Urinary bladder (tissue), 3 donors: ENCODE measurements at regions not wholly inside any gene's neighbourhood (a gene's known extent, or its start where the extent isn't known, plus 50 kb on each side); places are given as distances from the start of the nearest gene placed in this dataset.

ENCODE experiments used
- DNase-seq: peaks from one replicate; pipeline ENCODE4 v3.0.0-alpha.2; 2015; ENCODE audit errors: extremely low spot score
- H3K27ac ChIP-seq: one replicate; pipeline ENCODE4 v1.5.1; 2013; ENCODE audit warnings: low read depth, mild to moderate bottlenecking, moderate library complexity
- H3K36me3 ChIP-seq: one replicate; pipeline ENCODE4 v1.6.1; 2013; ENCODE audit warnings: mild to moderate bottlenecking, moderate library complexity; ENCODE audit not compliant: insufficient read depth
- H3K4me1 ChIP-seq: one replicate; pipeline ENCODE4 v1.6.1; 2013; ENCODE audit warnings: mild to moderate bottlenecking, moderate library complexity; ENCODE audit not compliant: insufficient read depth
- H3K4me3 ChIP-seq: one replicate; pipeline ENCODE4 v1.5.1; 2013; ENCODE audit warnings: low read depth, low read length
- WGBS: extraction: QIAGEN DNeasy Blood & Tissue Kit; methylation state at CpG from one replicate; pipeline ENCODE4 v1.1.7; 2013; 5-methylcytosine and 5-hydroxymethylcytosine counted together
- donor health status: healthy with polysubstance abuse.
- donor health status: healthy.

GRCh38 chr15:77846986-77847385 lies 214.3 kb upstream of the LINGO1 start:
- 77% methylated on average over 2 of the region's 2 CpGs for WGBS
- no peak for DNase-seq
- no peaks in the 10 kb centered on the region for H3K36me3 ChIP-seq
- H3K27ac ChIP-seq, result no peak overlapping the region
- H3K4me1 ChIP-seq, result no peaks in the 10 kb centered on the region
- H3K4me3 ChIP-seq, result no peak overlapping the region

GRCh38 chr15:77846360-77846759 lies 213.6 kb upstream of the LINGO1 start:
- no peak for DNase-seq
- no peaks in the 10 kb centered on the region for H3K36me3 ChIP-seq
- 20% methylated on average over 2 of the region's 2 CpGs for WGBS
- no peaks in the 10 kb centered on the region for H3K4me1 ChIP-seq
- H3K4me3 ChIP-seq, result no peak overlapping the region
- no peak overlapping the region for H3K27ac ChIP-seq

DNA sequence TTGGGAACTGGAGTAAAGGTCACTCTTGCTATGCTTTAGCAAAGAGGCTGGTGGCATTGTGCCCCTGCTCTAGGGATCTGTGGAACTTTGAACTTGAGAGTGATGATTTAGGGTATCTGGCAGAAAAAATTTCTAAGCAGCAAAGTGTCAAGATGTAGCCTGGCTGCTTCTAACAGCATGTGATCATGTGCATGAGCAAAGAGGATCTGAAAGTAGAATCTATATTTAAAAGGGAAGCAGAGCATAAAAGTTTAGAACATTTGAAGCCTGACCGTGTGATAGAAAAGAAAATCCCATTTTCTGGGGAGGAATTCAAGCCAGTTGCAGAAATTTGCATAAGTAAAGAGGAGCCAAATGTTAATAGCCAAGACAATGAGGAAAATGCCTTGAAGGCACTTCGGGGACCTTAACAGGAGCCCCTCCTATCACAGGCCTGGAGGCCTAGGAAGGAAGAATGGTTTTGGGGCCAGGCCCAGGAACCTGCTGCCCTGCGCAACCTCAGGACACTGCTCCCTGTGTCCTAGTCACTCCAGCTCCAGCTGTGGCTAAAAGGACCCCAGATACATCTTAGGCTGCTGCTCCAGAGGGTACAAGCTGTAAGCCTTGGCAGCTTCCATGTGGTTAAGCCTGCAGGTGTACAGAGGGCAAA lies 212.2 kb upstream of the LINGO1 start:
- Histone ChIP-seq H3K4me1 (no peaks in the 10 kb centered on the region), H3K27ac (no peak overlapping the region), H3K4me3 (no peak overlapping the region), H3K36me3 (no peaks in the 10 kb centered on the region)
- DNase-seq, result no peak
- 94% methylated on average over 3 of the region's 3 CpGs for WGBS

GRCh38 chr15:77843546-77843945 lies 210.8 kb upstream of the LINGO1 start:
- Histone ChIP-seq H3K4me1 (no peaks in the 10 kb centered on the region), H3K36me3 (no peaks in the 10 kb centered on the region), H3K27ac (no peak overlapping the region), H3K4me3 (no peak overlapping the region)
- WGBS, result 52% methylated on average over 5 of the region's 5 CpGs
- no peak for DNase-seq

- Histone ChIP-seq H3K4me3 (no peak overlapping the region), H3K4me1 (no peaks in the 10 kb centered on the region), H3K36me3 (no peaks in the 10 kb centered on the region), H3K27ac (no peak overlapping the region)
- DNase-seq, result no peak
- WGBS, result 53% methylated on average over 11 of the region's 11 CpGs
These were observed 208.5 kb upstream of the LINGO1 start for GRCh38 chr15:77840991-77841775.

GRCh38 chr15:77839970-77840905 lies 207.5 kb upstream of the LINGO1 start:
- Histone ChIP-seq H3K4me1 (no peaks in the 10 kb centered on the region), H3K27ac (no peak overlapping the region), H3K4me3 (no peak overlapping the region), H3K36me3 (no peaks in the 10 kb centered on the region)
- WGBS, result 71% methylated on average over 11 of the region's 11 CpGs
- no peak for DNase-seq

DNA sequence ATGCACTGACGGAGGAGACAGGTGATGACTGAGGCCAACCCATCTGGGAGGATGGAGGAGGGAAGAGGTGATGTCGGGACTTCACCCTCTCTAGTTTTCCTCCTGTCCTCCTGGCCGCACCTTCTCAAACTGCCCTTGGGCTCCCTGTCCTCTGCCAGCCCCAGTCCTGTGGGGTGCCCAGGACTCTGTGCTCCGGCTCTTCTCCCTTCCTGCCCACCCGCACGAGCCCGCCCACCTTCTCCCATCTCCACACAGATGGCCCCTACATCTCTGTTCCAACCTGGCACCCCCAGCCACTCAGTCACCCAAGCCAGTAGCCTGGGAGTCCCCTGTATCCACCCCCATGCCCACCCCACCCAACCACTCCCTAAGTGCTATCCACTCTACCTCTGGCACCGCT lies 206.7 kb upstream of the LINGO1 start:
- Histone ChIP-seq H3K27ac (no peak overlapping the region), H3K36me3 (no peaks in the 10 kb centered on the region), H3K4me1 (no peaks in the 10 kb centered on the region), H3K4me3 (no peak overlapping the region)
- WGBS, result 90% methylated on average over 8 of the region's 8 CpGs
- DNase-seq, result no peak

- no peaks in the 10 kb centered on the region for H3K4me1 ChIP-seq
- no peak overlapping the region for H3K27ac ChIP-seq
- WGBS, result 95% methylated on average over 4 of the region's 4 CpGs
- DNase-seq, result no peak
- no peak overlapping the region for H3K4me3 ChIP-seq
- H3K36me3 ChIP-seq, result no peaks in the 10 kb centered on the region
These were observed 205.9 kb upstream of the LINGO1 start for GRCh38 chr15:77838595-77838994.

- no peaks in the 10 kb centered on the region for H3K4me1 ChIP-seq
- no peak for DNase-seq
- H3K36me3 ChIP-seq, result no peaks in the 10 kb centered on the region
- H3K27ac ChIP-seq, result no peak overlapping the region
- 81% methylated on average over 10 of the region's 10 CpGs for WGBS
- H3K4me3 ChIP-seq, result no peak overlapping the region
These were observed 205.3 kb upstream of the LINGO1 start for GRCh38 chr15:77838061-77838460.

GRCh38 chr15:77837649-77838025 lies 204.9 kb upstream of the LINGO1 start:
- 90% methylated on average over 6 of the region's 6 CpGs for WGBS
- no peaks in the 10 kb centered on the region for H3K36me3 ChIP-seq
- H3K27ac ChIP-seq, result no peak overlapping the region
- H3K4me1 ChIP-seq, result no peaks in the 10 kb centered on the region
- DNase-seq, result no peak
- no peak overlapping the region for H3K4me3 ChIP-seq

GRCh38 chr15:77836906-77837648 lies 204.4 kb upstream of the LINGO1 start:
- no peaks in the 10 kb centered on the region for H3K4me1 ChIP-seq
- no peak for DNase-seq
- WGBS, result 69% methylated on average over 12 of the region's 12 CpGs
- H3K36me3 ChIP-seq, result no peaks in the 10 kb centered on the region
- H3K27ac ChIP-seq, result no peak overlapping the region
- H3K4me3 ChIP-seq, result no peak overlapping the region

DNA sequence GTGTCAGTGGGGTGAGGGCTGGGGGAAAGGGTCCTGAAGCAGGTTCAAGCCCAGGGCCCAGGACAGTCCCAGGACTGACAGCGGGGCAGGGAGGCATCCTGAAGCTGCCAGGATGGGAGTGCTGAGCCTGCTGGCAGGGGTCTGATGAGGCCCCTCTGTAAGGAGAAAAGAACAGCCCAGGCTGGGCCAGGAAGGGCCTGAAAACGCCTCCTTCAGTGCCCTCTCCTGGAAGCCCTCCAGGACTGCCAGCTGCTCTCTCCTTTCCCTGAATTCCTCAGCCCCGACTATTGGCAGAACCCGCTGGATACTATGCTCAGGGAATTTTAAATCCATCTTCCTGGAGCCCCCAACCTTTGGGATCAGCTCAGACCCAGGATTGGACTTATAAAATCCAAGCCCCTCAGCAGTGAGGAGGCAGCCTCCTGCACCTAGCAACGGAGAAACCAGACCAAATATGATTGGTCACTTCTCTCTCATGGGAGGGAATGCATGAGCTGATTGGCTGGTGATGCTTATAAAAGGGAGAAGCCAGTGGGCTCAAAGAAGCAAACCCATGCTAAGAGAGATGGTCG lies 203.5 kb upstream of the LINGO1 start:
- Histone ChIP-seq H3K27ac (no peak overlapping the region), H3K4me1 (no peaks in the 10 kb centered on the region), H3K36me3 (no peaks in the 10 kb centered on the region), H3K4me3 (no peak overlapping the region)
- DNase-seq, result no peak
- 39% methylated on average over 6 of the region's 6 CpGs for WGBS
